Hepatocyte (in vitro differentiated cells): ENCODE measurements at regions not wholly inside any gene's neighbourhood (a gene's known extent, or its start where the extent isn't known, plus 50 kb on each side); places are given as distances from the start of the nearest gene placed in this dataset.

ENCODE experiments used
- CTCF ChIP-seq: fragments of 200-600 bp; sonication (generic); IDR thresholded peaks from 2 replicates; pipeline ENCODE4 v1.5.1; 2016; ENCODE audit warnings: antibody characterized with exemption, mild to moderate bottlenecking; ENCODE audit not compliant: poor library complexity
- EZH2 ChIP-seq: fragments of 200-600 bp; sonication (generic); IDR thresholded peaks from 2 replicates; pipeline ENCODE4 v1.6.1; 2016; ENCODE audit warnings: antibody characterized with exemption, mild to moderate bottlenecking, borderline replicate concordance
- EZH2phosphoT487 ChIP-seq: fragments of 200-600 bp; sonication (generic); IDR thresholded peaks from one replicate; pipeline ENCODE4 v1.6.1; 2018; ENCODE audit warnings: antibody characterized with exemption, mild to moderate bottlenecking, low read depth, moderate library complexity; ENCODE audit not compliant: unreplicated experiment, severe bottlenecking

- TF ChIP-seq EZH2 (no peak), CTCF (no peak), EZH2phosphoT487 (no peak)
These were observed 633.9 kb upstream of the MBL2 start for GRCh38 chr10:53406532-53406931.
